ENCODE measurements at regions not wholly inside any gene's neighbourhood (a gene's known extent, or its start where the extent isn't known, plus 50 kb on each side); places are given as distances from the start of the nearest gene placed in this dataset.

- Histone ChIP-seq H3K9me3 (ENCODE audit: control insufficient read depth in 2 of 3, low read length in 3 of 3) (no peaks in the 10 kb centered on the region), H3K27ac (ENCODE audit: low read depth, low read length) (no peak overlapping the region), H3K4me1 (ENCODE audit: control insufficient read depth in 2 of 2, insufficient read depth in 2 of 2, low read length in 2 of 2) (no peaks in the 10 kb centered on the region), H3K27me3 (ENCODE audit: control insufficient read depth in 2 of 2, insufficient read depth in 2 of 2, low read length in 2 of 2) (no peaks in the 10 kb centered on the region), H3K4me3 (ENCODE audit: low read length) (no peak overlapping the region), H3K36me3 (ENCODE audit: control insufficient read depth in 2 of 3, insufficient read depth in 3 of 3, low read length in 3 of 3) (no peaks in the 10 kb centered on the region)
- H3K4me1 Mint-ChIP-seq = no peaks in the 10 kb centered on the region
- H3K27ac Mint-ChIP-seq = no peak overlapping the region
- no peak for ATAC-seq
- ChIA-PET POLR2A (no interaction called here), CTCF (no interaction called here)
- H3K27me3 Mint-ChIP-seq = no peaks in the 10 kb centered on the region
- no peak for DNase-seq
- H3K36me3 Mint-ChIP-seq = no peaks in the 10 kb centered on the region
- H3K9me3 Mint-ChIP-seq = peaks cover under 1 to 25% (median 5%) of the 10 kb centered on the region in 11 donors
- H3K4me3 Mint-ChIP-seq = no peak overlapping the region
- intact Hi-C loops (cut with micrococcal nuclease) = no loop called here
These were observed 446.3 kb downstream of the OLFM4 start for GRCh38 chr13:53474878-53475277.

- Histone ChIP-seq H3K9me3 (ENCODE audit: control insufficient read depth in 2 of 3, low read length in 3 of 3) (no peaks in the 10 kb centered on the region), H3K27ac (ENCODE audit: low read depth, low read length) (no peak overlapping the region), H3K4me1 (ENCODE audit: control insufficient read depth in 2 of 2, insufficient read depth in 2 of 2, low read length in 2 of 2) (no peaks in the 10 kb centered on the region), H3K4me3 (ENCODE audit: low read length) (no peak overlapping the region), H3K27me3 (ENCODE audit: control insufficient read depth in 2 of 2, insufficient read depth in 2 of 2, low read length in 2 of 2) (no peaks in the 10 kb centered on the region), H3K36me3 (ENCODE audit: control insufficient read depth in 2 of 3, insufficient read depth in 3 of 3, low read length in 3 of 3) (no peaks in the 10 kb centered on the region)
- no peaks in the 10 kb centered on the region for H3K27me3 Mint-ChIP-seq
- H3K36me3 Mint-ChIP-seq = no peaks in the 10 kb centered on the region
- intact Hi-C loops (cut with micrococcal nuclease) = no loop called here
- ChIA-PET POLR2A (no interaction called here), CTCF (no interaction called here)
- H3K4me1 Mint-ChIP-seq = no peaks in the 10 kb centered on the region
- peaks cover 0 to 17% (median 6%) of the 10 kb centered on the region in 11 donors for H3K9me3 Mint-ChIP-seq
- DNase-seq (no peak), ATAC-seq (no peak)
- H3K4me3 Mint-ChIP-seq = no peak overlapping the region
- H3K27ac Mint-ChIP-seq = no peak overlapping the region
These were observed 462.1 kb downstream of the OLFM4 start for GRCh38 chr13:53490752-53491151.

GRCh38 chr13:53494406-53494805 is 465.8 kb downstream of the OLFM4 start:
- DNase-seq (no peak), ATAC-seq (no peak)
- no peaks in the 10 kb centered on the region for H3K9me3 ChIP-seq (ENCODE audit: control insufficient read depth in 2 of 3, low read length in 3 of 3)
- no peak overlapping the region for H3K27ac Mint-ChIP-seq
- peaks cover 0 to 22% (median 2%) of the 10 kb centered on the region in 11 donors for H3K9me3 Mint-ChIP-seq
- no peaks in the 10 kb centered on the region for H3K27me3 ChIP-seq (ENCODE audit: control insufficient read depth in 2 of 2, insufficient read depth in 2 of 2, low read length in 2 of 2)
- no peak overlapping the region for H3K27ac ChIP-seq (ENCODE audit: low read depth, low read length)
- H3K27me3 Mint-ChIP-seq = no peaks in the 10 kb centered on the region
- ChIA-PET POLR2A (no interaction called here), CTCF (no interaction called here)
- no peaks in the 10 kb centered on the region for H3K36me3 ChIP-seq (ENCODE audit: control insufficient read depth in 2 of 3, insufficient read depth in 3 of 3, low read length in 3 of 3)
- H3K4me1 Mint-ChIP-seq = no peaks in the 10 kb centered on the region
- no peak overlapping the region for H3K4me3 ChIP-seq (ENCODE audit: low read length)
- H3K4me1 ChIP-seq (ENCODE audit: control insufficient read depth in 2 of 2, insufficient read depth in 2 of 2, low read length in 2 of 2) = no peaks in the 10 kb centered on the region
- H3K4me3 Mint-ChIP-seq = no peak overlapping the region
- intact Hi-C loops (cut with micrococcal nuclease) = no loop called here
- no peaks in the 10 kb centered on the region for H3K36me3 Mint-ChIP-seq

GRCh38 chr13:53499576-53500133 is 471.0 kb downstream of the OLFM4 start:
- Histone ChIP-seq H3K9me3 (ENCODE audit: control insufficient read depth in 2 of 3, low read length in 3 of 3) (no peaks in the 10 kb centered on the region), H3K4me3 (ENCODE audit: low read length) (no peak overlapping the region), H3K27me3 (ENCODE audit: control insufficient read depth in 2 of 2, insufficient read depth in 2 of 2, low read length in 2 of 2) (no peaks in the 10 kb centered on the region), H3K27ac (ENCODE audit: low read depth, low read length) (no peak overlapping the region), H3K36me3 (ENCODE audit: control insufficient read depth in 2 of 3, insufficient read depth in 3 of 3, low read length in 3 of 3) (no peaks in the 10 kb centered on the region), H3K4me1 (ENCODE audit: control insufficient read depth in 2 of 2, insufficient read depth in 2 of 2, low read length in 2 of 2) (no peaks in the 10 kb centered on the region)
- no peaks in the 10 kb centered on the region for H3K4me1 Mint-ChIP-seq
- H3K9me3 Mint-ChIP-seq = peaks cover 0 to 21% (median 5%) of the 10 kb centered on the region in 11 donors
- H3K27ac Mint-ChIP-seq = no peak overlapping the region
- H3K36me3 Mint-ChIP-seq = no peaks in the 10 kb centered on the region
- CTCF ChIA-PET = no interaction called here
- POLR2A ChIA-PET = no interaction called here
- H3K27me3 Mint-ChIP-seq = no peaks in the 10 kb centered on the region
- DNase-seq (no peak), ATAC-seq (no peak)
- no peak overlapping the region for H3K4me3 Mint-ChIP-seq
- intact Hi-C loops (cut with micrococcal nuclease) = no loop called here

GRCh38 chr13:53501387-53501786 is 472.8 kb downstream of the OLFM4 start:
- Histone ChIP-seq H3K4me1 (ENCODE audit: control insufficient read depth in 2 of 2, insufficient read depth in 2 of 2, low read length in 2 of 2) (no peaks in the 10 kb centered on the region), H3K4me3 (ENCODE audit: low read length) (no peak overlapping the region), H3K27me3 (ENCODE audit: control insufficient read depth in 2 of 2, insufficient read depth in 2 of 2, low read length in 2 of 2) (no peaks in the 10 kb centered on the region), H3K36me3 (ENCODE audit: control insufficient read depth in 2 of 3, insufficient read depth in 3 of 3, low read length in 3 of 3) (no peaks in the 10 kb centered on the region), H3K27ac (ENCODE audit: low read depth, low read length) (no peak overlapping the region), H3K9me3 (ENCODE audit: control insufficient read depth in 2 of 3, low read length in 3 of 3) (no peaks in the 10 kb centered on the region)
- Mint-ChIP-seq H3K27ac (no peak overlapping the region), H3K9me3 (peaks cover 0 to 13% (median 4%) of the 10 kb centered on the region in 11 donors), H3K36me3 (no peaks in the 10 kb centered on the region), H3K4me3 (no peak overlapping the region), H3K27me3 (no peaks in the 10 kb centered on the region), H3K4me1 (no peaks in the 10 kb centered on the region)
- DNase-seq (no peak), ATAC-seq (no peak)
- CTCF ChIA-PET = no interaction called here
- intact Hi-C loops (cut with micrococcal nuclease) = no loop called here
- POLR2A ChIA-PET = no interaction called here

- no peak for DNase-seq
- H3K9me3 Mint-ChIP-seq = peaks cover 0 to 11% (median 4%) of the 10 kb centered on the region in 11 donors
- no peak overlapping the region for H3K27ac ChIP-seq (ENCODE audit: low read depth, low read length)
- intact Hi-C loops (cut with micrococcal nuclease) = no loop called here
- ChIA-PET POLR2A (no interaction called here), CTCF (no interaction called here)
- H3K4me3 Mint-ChIP-seq = no peak overlapping the region
- no peaks in the 10 kb centered on the region for H3K36me3 Mint-ChIP-seq
- no peak for ATAC-seq
- H3K9me3 ChIP-seq (ENCODE audit: control insufficient read depth in 2 of 3, low read length in 3 of 3) = no peaks in the 10 kb centered on the region
- H3K36me3 ChIP-seq (ENCODE audit: control insufficient read depth in 2 of 3, insufficient read depth in 3 of 3, low read length in 3 of 3) = no peaks in the 10 kb centered on the region
- no peaks in the 10 kb centered on the region for H3K27me3 ChIP-seq (ENCODE audit: control insufficient read depth in 2 of 2, insufficient read depth in 2 of 2, low read length in 2 of 2)
- no peaks in the 10 kb centered on the region for H3K4me1 ChIP-seq (ENCODE audit: control insufficient read depth in 2 of 2, insufficient read depth in 2 of 2, low read length in 2 of 2)
- H3K27me3 Mint-ChIP-seq = no peaks in the 10 kb centered on the region
- H3K4me3 ChIP-seq (ENCODE audit: low read length) = no peak overlapping the region
- H3K4me1 Mint-ChIP-seq = no peaks in the 10 kb centered on the region
- no peak overlapping the region for H3K27ac Mint-ChIP-seq
These were observed 479.1 kb downstream of the OLFM4 start for GRCh38 chr13:53507741-53508140.

GRCh38 chr13:53512635-53513034 is 484.0 kb downstream of the OLFM4 start:
- ChIA-PET CTCF (no interaction called here), POLR2A (no interaction called here)
- Histone ChIP-seq H3K27me3 (ENCODE audit: control insufficient read depth in 2 of 2, insufficient read depth in 2 of 2, low read length in 2 of 2) (no peaks in the 10 kb centered on the region), H3K4me3 (ENCODE audit: low read length) (no peak overlapping the region), H3K9me3 (ENCODE audit: control insufficient read depth in 2 of 3, low read length in 3 of 3) (no peaks in the 10 kb centered on the region), H3K36me3 (ENCODE audit: control insufficient read depth in 2 of 3, insufficient read depth in 3 of 3, low read length in 3 of 3) (no peaks in the 10 kb centered on the region), H3K27ac (ENCODE audit: low read depth, low read length) (no peak overlapping the region), H3K4me1 (ENCODE audit: control insufficient read depth in 2 of 2, insufficient read depth in 2 of 2, low read length in 2 of 2) (no peaks in the 10 kb centered on the region)
- intact Hi-C loops (cut with micrococcal nuclease) = no loop called here
- ATAC-seq = no peak
- Mint-ChIP-seq H3K27ac (no peak overlapping the region), H3K9me3 (peaks cover 0 to 9% (median 3%) of the 10 kb centered on the region in 11 donors), H3K4me3 (no peak overlapping the region), H3K4me1 (no peaks in the 10 kb centered on the region), H3K27me3 (no peaks in the 10 kb centered on the region), H3K36me3 (no peaks in the 10 kb centered on the region)
- DNase-seq = no peak
